HG03521 (cell line): ENCODE measurements at regions not wholly inside any gene's neighbourhood (a gene's known extent, or its start where the extent isn't known, plus 50 kb on each side); places are given as distances from the start of the nearest gene placed in this dataset.
A peak's percentile ranks its signal among the peaks of the same experiment; 100 is the strongest.

Experiments used
- ATAC-seq: cut with Tn5 transposase; IDR thresholded peaks from one replicate; pipeline ENCODE4 v1.9.1; 2021; ENCODE audit warnings: mild to moderate bottlenecking, moderate library complexity; ENCODE audit not compliant: unreplicated experiment

DNA sequence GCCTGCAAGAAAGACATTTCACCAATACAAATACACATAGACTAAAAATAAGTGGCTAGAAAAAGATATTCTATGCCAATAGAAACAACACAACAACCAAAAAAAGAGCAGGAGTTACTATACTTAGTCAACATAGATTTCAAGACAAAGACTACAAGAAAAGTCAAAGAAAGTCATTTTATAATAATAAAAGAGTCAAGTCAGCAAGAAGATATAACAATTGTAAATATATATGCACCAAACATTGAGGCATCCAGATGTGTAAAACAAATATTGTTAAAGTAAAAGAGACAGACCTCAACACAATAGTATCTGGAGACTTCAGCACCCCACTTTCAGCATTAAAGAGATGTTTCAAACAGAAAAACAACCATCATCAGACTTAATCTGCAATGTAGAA is 104.6 kb downstream of the AMY1C start:
- ATAC-seq: no peak

DNA sequence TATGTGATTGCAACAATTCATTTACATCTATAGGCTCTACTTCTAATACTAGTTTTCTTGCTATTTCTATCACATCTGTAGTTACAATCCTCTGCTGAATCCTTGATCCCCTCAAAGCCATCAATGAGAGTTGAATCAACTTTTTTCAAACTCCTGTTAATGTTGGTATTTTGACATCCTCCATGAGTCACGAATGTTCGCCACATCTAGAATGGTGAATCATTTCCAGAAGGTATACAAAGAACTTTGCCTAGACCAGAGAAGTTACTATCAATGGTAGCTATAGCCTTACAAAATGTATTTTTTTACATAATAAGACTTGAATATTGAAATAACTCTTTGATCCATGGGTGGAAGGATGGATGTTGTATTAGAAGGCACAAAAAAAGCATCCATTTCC is 110.0 kb downstream of the AMY1C start:
- ATAC-seq: no peak

DNA sequence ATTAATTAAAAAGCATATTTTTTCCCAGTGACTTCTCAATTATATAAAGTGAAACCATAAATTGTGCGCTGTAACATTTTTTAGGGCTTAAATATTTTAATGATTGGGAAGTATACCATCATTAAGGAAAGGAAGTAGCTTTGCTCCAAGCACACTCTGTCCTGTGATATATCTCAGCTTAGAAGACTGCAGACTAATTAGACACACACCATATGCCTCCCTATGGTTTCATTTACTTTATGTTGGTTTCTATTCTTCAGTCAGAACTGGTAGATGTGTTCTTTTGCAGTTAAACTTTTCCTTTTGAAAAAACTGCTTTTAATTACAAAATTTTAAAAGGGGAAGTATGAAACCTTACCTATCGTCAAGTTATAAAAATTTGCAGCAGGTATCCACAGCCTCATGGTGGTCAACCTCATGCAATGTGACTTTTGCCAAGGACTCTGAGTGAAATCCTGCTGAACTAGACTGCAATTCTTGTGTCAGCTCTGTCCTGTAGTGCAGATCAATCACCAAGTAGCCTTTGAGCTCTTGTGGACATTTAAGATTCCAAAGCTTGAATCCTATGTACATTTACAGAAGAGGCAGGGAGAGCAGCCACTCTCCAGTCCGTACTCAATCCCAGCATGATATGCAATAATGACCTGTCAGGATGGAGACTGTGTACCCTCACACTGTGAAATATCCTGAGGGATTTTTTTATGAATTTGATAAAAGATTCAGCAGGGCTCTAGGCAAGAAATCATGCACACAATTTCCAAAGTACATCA is 149.1 kb downstream of the AMY1C start:
- no peak for ATAC-seq

DNA sequence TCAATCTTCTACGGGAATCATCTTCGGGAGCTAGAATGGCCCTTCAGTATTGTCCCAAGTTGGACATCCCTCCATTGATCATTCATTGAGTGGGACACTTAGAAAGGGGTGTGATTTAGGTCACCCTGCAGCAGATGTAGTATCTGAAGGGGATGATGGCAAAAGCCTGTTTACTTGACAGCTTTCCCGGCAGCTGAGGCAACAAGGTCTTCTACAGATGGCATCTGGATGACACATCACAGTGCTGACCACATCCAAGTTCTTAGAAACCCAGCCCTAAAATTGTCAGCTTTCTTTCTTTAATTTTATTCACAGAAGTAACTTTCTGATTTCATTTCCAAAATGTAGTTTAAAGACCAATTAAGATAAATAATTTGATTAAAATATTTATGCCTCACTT is 150.3 kb downstream of the AMY1C start:
- ATAC-seq: no peak

DNA sequence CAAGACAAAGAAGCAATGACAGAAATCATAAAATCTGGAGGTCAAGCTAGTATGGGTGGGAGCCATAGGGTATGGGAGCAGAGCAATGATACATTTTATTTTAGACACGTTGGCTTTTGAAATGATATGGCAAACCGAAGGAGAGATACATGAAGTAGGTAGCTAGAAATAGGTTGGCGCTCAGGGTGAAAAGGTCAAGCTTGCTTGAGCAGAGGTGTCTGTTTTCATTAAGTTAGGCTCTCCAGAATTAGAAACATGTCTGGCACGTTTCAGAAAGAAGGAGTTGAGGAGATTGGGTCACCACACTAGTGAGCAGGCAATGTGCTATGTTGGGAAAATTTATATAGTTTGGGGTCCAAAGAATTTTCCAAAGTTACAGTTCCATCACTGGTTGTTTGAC is 151.4 kb downstream of the AMY1C start:
- no peak for ATAC-seq

DNA sequence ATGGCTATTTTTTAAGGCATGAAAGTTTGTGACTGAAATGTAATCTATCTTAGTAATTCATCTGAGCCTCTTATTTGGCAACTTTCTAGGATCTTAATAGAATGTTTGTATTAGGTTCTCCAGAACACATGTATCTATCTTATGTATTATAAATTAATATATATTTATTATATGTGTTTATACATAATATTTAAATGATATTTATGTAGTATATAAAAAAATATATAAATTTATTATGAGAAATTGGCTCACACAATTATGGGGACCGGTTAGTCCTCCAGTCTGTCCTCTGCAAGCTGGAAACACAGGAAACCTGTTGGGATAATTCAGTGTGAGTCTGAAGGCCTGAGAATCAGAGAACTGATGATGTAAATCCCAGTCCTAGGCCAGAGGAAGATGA is 155.7 kb downstream of the AMY1C start:
- ATAC-seq: no peak

DNA sequence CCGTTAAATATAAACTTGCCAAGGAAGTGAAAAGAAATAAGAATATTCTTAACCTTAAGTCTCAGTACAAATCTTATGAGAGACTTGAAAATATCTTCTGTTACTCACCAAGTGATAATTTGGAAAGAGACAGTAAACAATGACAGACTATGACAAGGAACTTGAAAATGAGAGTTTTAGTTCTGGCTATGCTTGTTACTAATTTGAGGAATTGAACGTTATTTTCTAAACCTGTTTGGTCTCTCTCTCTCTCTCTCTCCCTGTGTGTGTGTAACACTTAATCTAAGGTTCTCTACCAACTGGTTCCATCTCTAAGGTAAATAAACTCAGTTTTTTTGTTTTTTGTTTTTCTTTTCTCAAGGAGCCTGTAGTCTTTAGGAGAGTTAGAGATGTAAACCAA is 161.8 kb downstream of the AMY1C start:
- ATAC-seq: no peak

DNA sequence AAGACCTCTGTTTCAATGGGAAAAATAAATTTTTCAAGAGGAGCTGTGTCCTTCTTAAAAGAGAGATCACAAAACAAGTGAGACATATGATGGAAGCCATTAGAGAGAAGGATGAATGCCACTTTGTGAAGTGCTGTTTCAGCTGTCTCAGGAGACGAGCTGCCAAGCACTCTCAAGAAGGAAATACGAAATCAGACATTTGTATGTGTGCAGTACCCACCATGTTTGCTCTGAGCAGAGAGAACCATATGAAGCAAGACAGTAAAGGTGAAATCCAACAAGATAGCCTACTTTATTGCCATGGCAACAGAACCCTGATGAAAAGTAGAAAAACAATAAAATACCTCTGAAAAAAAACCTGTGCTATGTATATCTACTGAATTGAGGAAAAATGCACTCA is 168.1 kb downstream of the AMY1C start:
- ATAC-seq: no peak

DNA sequence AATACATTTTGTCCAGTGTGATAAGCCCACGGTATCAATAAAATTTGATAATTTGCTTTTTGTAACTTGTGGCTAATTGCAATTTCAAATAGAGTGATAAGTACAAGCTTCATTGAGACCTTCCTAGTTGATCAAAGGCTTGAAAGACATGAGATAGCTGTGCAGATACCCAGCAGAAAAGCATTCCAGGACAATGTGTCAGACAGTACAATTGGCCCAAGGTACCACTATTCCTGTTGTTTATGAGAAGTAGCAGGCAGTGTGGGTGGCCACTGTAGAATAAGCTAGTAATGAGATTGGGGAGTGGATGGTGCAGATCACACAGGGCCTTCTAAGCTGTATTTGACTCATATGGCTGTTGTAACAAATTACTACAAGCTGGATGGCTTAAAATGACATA is 182.2 kb downstream of the AMY1C start:
- no peak for ATAC-seq

DNA sequence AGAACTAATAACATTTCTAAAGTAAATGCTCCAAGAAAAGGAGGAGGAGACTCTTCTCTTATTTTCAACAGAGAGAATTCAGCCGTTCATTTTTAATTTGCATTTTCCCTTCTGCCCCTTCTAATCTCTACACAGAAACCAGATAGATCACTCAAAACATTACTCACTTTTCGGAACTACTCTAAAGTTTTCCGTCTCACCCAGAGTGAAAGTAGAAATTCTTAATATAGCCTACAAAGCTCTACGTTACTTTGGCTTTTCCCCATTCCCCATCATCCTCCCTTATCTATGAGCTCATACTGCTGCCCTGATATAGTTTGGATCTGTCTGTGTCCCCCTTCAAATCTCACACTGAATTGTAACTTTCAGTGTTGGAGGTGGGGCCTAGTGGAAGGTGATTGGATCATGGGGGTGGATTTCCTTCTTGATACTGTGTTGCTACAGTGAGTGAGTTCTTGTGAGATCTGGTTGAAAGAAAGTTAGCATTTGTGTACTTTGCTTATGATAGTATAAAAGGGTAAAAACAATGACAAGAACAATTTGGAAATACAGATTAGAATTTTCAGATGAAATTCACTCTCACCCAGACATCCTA is 188.2 kb downstream of the AMY1C start:
- ATAC-seq: peak; percentile 78

DNA sequence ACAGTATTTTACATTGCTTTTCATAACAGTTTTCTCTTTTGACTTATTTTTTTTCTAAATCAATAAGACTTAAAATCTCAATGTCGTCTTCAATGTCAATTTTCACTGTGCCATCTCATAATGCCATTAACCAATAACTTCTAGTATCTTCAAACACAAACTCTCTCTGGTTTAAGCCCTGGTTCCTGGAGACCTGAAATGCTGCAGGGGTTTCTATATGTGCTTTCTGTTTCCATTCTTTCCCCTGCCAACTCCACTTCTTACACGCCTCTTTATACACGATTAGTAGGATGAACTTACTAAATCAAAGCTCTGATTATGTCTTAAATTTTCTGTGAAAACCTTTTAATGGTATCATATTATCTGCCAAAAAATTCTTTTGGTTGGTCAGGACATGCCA is 191.4 kb downstream of the AMY1C start:
- peak; percentile 47 for ATAC-seq

DNA sequence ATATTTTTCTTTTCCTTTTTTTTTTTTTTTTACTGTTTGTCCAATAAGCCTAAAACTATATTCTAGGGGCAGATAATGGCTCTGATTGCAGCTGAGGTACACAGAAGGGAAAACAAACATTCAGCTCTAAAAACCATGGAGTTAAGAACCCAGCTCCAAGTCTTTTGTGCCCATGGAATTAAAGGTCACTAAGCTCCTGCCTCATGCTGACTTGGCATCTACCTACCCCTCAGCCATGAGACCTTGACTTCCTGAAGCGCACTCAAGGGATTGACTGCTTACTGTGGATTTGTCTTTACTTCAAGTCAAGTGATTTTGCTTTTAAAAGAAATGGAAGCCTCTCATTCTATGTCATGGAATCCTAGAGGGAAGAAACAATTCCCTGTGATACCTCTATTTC is 192.3 kb downstream of the AMY1C start:
- no peak for ATAC-seq

DNA sequence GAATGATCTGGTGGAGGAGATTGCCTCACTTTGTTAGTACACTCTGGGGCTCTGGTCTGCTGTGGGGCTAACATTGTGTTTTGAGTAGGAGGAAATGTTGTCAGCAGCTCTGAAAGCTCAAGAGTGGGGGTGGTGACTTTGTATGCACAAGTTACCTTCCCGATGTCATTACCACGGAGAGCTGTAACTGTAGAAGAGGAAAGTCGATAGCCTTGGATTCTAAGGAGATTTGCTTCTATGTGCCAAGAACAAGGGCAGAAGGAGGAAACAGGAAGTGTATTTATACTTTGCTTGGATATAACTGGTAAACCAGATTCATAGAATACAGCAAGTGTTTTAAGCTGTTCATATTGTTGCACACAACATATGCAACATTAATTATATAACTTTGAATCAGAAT is 196.1 kb downstream of the AMY1C start:
- no peak for ATAC-seq

DNA sequence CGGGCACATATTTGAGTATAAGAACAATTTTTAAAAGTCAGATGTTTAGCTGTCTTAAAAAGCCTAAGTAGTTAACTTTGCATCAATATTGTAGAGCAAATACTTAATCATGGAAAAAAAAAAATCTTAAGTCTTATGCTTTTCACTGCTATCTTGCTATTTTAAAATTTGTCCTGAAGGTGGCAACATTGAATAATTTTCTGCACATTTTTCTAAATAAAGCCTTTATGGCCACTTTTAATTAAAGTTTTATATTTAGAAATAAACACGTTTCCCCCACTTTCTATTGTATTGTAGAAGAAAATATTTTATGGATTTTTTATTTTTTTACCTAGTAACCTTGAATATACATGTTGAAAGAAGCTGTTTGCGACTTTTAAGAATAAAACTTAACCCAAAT is 198.8 kb downstream of the AMY1C start:
- no peak for ATAC-seq

DNA sequence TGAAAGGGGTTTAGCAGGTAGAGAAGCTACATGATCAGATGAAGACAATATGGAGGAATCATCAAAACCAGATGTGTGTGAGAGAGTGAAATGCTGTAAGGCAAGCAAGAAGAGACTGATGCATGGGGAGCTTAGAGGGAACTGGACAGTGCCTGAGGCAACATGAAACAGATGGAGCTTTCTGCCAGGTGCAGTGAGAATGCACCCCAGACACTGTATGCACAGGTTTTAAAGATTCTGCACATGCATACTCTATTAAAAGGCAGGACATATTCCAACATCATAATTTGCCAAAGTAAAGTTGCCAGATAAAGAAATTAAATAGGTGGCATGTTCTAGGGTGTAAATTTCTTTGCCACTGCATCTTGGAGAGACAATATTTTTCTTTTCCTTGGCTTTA is 200.1 kb downstream of the AMY1C start:
- ATAC-seq: no peak

DNA sequence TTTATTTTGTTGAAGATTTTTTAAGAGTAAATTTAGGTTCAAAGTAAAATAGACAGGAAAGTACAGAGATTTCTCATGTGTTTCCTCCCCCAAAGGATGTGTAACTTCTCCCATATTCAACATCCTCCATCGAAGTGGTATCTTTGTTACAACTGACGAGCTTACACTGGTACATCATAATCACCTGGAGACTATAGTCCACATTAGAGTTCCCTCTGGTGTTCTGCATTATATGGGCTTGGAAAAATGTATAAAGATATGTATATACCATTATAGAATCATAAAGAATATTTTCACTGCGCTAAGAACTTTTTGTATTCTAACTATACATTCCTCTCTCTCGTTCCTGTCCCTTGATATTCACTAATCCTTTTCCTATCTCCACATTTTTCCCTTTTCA is 203.7 kb downstream of the AMY1C start:
- ATAC-seq: no peak

DNA sequence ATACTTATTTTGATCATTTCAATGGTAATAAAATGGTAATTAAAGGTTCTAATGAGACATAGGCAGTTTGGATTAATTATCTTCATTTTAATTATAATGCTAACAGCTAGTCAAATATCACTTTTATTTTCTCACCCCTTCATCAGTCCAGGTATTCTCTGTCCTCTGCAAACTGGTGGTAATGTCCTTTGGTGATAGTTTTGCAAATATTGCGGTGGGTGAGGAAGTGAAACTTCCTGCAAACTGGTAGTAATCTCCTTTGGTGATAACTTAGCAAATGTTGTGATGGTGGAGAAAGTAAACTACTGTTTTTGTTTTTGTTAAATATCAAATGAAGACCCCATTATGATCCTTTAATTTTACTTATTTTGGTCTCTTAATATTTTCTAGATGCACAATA is 209.0 kb downstream of the AMY1C start:
- peak; percentile 48 for ATAC-seq

DNA sequence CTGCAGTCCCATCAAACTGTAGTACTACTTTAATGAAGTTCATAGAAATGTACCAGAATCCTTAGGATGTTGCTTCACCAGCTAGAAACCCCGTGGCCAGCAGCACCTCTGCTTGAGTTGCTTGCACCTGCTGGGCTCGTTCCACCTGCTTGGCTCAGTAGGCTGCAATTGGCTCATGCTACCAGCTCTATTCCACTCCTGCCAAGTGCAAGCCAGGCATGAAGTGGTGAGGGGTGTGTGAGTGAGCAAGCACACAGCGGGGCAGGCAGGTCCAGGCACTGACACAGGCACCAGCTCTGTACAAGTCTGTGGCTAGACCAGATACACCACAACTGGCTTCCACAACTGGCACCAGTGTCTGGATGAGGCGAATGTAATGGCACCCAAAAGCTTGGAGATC is 209.9 kb downstream of the AMY1C start:
- no peak for ATAC-seq

DNA sequence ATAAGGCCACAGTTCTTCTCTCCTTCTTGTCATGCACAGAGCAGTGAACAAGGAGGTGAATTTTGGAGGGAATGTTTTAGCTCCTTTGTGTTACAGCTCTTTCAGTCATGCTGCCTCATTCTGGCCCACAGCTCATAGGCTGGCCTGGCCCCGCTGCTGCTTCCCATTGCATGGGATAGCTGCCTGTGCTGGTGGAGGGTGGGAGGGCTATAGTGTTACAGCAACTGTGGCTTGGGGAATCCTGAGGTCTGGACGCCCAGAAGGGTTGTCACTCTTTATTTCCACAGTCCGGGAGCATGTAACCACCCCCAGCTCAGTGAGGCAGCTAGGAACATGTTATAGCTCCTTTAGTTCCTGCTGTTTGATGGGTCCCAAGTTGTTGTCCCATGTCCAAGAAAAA is 210.3 kb downstream of the AMY1C start:
- no peak for ATAC-seq

DNA sequence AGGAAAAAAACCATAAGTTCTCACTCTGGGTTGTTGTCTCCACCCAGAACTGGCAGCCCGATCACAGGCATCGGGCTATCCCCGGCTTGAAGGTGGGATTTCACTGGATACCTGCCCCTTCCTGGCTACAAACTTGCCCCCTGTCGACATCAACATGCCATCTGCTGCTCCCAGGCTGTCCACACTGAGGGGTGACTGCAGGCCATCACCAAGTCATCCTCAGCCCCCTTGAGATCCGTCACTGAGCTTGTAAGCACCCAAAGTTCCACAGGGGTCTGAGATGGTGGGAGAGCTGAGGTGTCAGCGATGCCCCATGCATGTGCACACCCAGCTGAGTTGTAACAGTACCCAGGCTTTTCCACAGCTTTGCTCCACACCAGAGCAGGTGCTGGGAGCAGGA is 211.0 kb downstream of the AMY1C start:
- ATAC-seq: no peak

DNA sequence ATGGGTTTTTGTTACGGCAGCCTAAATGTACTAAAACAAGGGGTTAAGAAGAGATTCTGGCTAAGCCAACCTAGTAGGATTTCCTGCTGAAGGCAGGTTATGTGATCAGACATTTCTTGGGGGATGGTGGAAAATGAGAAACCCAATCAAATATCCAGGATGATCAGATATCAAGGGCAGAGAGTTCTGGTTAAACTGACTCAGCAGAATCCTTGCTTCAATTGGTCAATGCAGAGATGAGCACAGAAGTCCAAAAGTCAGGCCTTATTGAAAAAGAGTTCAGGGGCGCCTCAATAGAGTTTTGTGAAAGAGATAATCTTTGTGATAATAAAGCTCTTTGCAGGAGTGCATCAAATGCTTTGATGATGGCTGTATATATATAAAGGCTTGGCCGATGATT is 237.1 kb downstream of the AMY1C start:
- no peak for ATAC-seq

DNA sequence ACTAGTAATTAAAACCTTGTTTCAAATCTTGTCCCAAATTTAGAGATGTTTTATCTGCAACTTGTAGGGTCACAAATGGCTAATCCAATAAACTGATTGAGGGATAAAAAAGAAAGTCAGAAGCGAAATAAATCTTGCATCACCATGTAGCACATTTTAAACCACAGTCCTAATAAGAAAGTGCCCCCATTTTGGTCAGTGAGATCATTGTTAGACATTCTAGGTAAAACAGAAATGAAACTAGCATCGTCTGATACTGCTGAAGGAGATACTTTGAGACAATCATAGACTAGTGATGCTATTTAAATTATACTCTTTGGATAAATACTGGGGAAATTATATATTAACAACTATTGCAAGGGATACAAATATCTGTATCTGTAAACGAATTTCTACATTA is 247.9 kb downstream of the AMY1C start:
- no peak for ATAC-seq
